ENCODE measurements at regions not wholly inside any gene's neighbourhood (a gene's known extent, or its start where the extent isn't known, plus 50 kb on each side); places are given as distances from the start of the nearest gene placed in this dataset.

GRCh38 chr6:40937491-40937890 lies 101.5 kb downstream of the UNC5CL start:
- no peak for TF ChIP-seq EZH2 (IDR thresholded peaks at IDR 0.05; ENCODE audit: borderline replicate concordance, low read depth, low read length)
- TF ChIP-seq NFXL1 (CRISPR knock-in tag; IDR thresholded peaks at IDR 0.05), result no peak
- no peak for TF ChIP-seq MTA3 (IDR thresholded peaks at IDR 0.05; ENCODE audit: borderline replicate concordance)
- TF ChIP-seq, protein P1, sequence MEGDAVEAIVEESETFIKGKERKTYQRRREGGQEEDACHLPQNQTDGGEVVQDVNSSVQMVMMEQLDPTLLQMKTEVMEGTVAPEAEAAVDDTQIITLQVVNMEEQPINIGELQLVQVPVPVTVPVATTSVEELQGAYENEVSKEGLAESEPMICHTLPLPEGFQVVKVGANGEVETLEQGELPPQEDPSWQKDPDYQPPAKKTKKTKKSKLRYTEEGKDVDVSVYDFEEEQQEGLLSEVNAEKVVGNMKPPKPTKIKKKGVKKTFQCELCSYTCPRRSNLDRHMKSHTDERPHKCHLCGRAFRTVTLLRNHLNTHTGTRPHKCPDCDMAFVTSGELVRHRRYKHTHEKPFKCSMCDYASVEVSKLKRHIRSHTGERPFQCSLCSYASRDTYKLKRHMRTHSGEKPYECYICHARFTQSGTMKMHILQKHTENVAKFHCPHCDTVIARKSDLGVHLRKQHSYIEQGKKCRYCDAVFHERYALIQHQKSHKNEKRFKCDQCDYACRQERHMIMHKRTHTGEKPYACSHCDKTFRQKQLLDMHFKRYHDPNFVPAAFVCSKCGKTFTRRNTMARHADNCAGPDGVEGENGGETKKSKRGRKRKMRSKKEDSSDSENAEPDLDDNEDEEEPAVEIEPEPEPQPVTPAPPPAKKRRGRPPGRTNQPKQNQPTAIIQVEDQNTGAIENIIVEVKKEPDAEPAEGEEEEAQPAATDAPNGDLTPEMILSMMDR (IDR thresholded peaks at IDR 0.05 in 2 of 3, conservative IDR thresholded peaks at IDR 0.05 in 1 of 3; ENCODE audit: insufficient read depth in 2 of 3, low read depth in 1 of 3, low read length in 3 of 3), result no peak
- TF ChIP-seq ZBTB49 (CRISPR knock-in tag; IDR thresholded peaks at IDR 0.05; ENCODE audit: borderline replicate concordance), result no peak
- TF ChIP-seq POLR2A (conservative IDR thresholded peaks at IDR 0.05), result no peak
- no peak for TF ChIP-seq ATF7 (IDR thresholded peaks at IDR 0.05)
